ENCODE measurements at regions not wholly inside any gene's neighbourhood (a gene's known extent, or its start where the extent isn't known, plus 50 kb on each side); places are given as distances from the start of the nearest gene placed in this dataset.

DNA sequence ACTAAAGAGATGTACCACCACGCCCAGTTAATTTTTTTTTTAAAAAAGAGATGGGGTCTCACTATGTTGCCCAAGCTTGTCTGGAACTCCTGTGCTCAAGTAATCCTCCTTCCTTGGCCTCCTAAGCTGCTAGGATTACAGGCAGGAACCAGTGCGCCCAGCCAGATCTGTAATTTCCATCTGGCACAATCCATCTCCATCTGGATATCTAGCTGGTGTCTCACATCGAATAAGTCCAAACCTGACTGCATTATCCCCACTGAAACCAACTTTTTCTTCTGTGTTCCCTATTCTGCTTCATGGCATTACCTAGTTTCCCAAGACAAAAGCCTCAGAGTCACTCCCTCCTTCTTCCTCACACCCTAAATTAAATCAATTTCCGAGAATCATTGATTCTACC lies 125.8 kb upstream of the TEX13C start:
- Histone ChIP-seq H2AFZ (ENCODE audit: low read length) (no peak overlapping the region), H3K9me2 (ENCODE audit: low read depth, low read length) (no peaks in the 10 kb centered on the region), H3K9me3 (ENCODE audit: low read length) (no peaks in the 10 kb centered on the region), H3K4me3 (ENCODE audit: low read depth, low read length, poor library complexity, severe bottlenecking) (no peak overlapping the region), H3K9ac (ENCODE audit: low read length) (no peak overlapping the region), H3F3A (ENCODE audit: insufficient read depth, low read length) (no peaks in the 10 kb centered on the region), H3K36me3 (ENCODE audit: insufficient read depth, low read length) (no peaks in the 10 kb centered on the region), H3K27me3 (ENCODE audit: insufficient read depth, low read length) (no peaks in the 10 kb centered on the region), H4K20me1 (ENCODE audit: insufficient read depth, low read length) (no peaks in the 10 kb centered on the region), H3K27ac (ENCODE audit: low read depth, low read length, poor library complexity, severe bottlenecking) (no peak overlapping the region), H3K4me2 (ENCODE audit: low read length) (no peak overlapping the region), H3K79me2 (ENCODE audit: insufficient read depth, low read length) (no peaks in the 10 kb centered on the region), H3K4me1 (ENCODE audit: insufficient read depth, low read length, severe bottlenecking) (no peaks in the 10 kb centered on the region)
- TF ChIP-seq, protein P1, sequence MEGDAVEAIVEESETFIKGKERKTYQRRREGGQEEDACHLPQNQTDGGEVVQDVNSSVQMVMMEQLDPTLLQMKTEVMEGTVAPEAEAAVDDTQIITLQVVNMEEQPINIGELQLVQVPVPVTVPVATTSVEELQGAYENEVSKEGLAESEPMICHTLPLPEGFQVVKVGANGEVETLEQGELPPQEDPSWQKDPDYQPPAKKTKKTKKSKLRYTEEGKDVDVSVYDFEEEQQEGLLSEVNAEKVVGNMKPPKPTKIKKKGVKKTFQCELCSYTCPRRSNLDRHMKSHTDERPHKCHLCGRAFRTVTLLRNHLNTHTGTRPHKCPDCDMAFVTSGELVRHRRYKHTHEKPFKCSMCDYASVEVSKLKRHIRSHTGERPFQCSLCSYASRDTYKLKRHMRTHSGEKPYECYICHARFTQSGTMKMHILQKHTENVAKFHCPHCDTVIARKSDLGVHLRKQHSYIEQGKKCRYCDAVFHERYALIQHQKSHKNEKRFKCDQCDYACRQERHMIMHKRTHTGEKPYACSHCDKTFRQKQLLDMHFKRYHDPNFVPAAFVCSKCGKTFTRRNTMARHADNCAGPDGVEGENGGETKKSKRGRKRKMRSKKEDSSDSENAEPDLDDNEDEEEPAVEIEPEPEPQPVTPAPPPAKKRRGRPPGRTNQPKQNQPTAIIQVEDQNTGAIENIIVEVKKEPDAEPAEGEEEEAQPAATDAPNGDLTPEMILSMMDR (IDR thresholded peaks at IDR 0.05; ENCODE audit: low read length): no peak
- no peak for TF ChIP-seq EZH2 (IDR thresholded peaks at IDR 0.05; ENCODE audit: borderline replicate concordance, low read length)

DNA sequence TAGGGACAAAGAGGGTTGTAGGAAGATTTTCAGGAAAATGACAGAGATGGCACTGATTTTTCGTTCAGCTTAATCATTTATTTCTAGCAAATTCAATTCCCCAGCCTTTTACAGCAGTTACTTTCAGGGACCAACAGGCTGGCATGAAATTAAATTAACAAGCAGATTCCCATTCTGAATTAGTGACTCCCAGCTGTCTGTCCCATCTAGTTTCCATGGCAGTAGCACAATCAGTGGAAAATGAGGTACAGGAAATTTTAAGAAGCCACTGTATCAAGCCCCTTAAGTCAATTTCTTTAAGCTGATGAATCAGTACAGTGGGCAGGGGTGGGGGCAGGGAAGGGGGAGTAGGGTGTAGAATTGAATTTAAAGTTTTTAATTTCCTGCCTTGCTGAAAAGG lies 121.1 kb upstream of the TEX13C start:
- Histone ChIP-seq H3K9ac (ENCODE audit: low read length) (no peak overlapping the region), H3K9me2 (ENCODE audit: low read depth, low read length) (no peaks in the 10 kb centered on the region), H3F3A (ENCODE audit: insufficient read depth, low read length) (no peaks in the 10 kb centered on the region), H3K27me3 (ENCODE audit: insufficient read depth, low read length) (no peaks in the 10 kb centered on the region), H3K79me2 (ENCODE audit: insufficient read depth, low read length) (no peaks in the 10 kb centered on the region), H2AFZ (ENCODE audit: low read length) (no peak overlapping the region), H3K4me3 (ENCODE audit: low read depth, low read length, poor library complexity, severe bottlenecking) (no peak overlapping the region), H3K9me3 (ENCODE audit: low read length) (no peaks in the 10 kb centered on the region), H3K27ac (ENCODE audit: low read depth, low read length, poor library complexity, severe bottlenecking) (no peak overlapping the region), H3K4me1 (ENCODE audit: insufficient read depth, low read length, severe bottlenecking) (no peaks in the 10 kb centered on the region), H3K4me2 (ENCODE audit: low read length) (no peak overlapping the region), H3K36me3 (ENCODE audit: insufficient read depth, low read length) (no peaks in the 10 kb centered on the region), H4K20me1 (ENCODE audit: insufficient read depth, low read length) (no peaks in the 10 kb centered on the region)
- TF ChIP-seq EZH2 (IDR thresholded peaks at IDR 0.05; ENCODE audit: borderline replicate concordance, low read length): no peak
- TF ChIP-seq, protein P1 (IDR thresholded peaks at IDR 0.05; ENCODE audit: low read length): no peak

DNA sequence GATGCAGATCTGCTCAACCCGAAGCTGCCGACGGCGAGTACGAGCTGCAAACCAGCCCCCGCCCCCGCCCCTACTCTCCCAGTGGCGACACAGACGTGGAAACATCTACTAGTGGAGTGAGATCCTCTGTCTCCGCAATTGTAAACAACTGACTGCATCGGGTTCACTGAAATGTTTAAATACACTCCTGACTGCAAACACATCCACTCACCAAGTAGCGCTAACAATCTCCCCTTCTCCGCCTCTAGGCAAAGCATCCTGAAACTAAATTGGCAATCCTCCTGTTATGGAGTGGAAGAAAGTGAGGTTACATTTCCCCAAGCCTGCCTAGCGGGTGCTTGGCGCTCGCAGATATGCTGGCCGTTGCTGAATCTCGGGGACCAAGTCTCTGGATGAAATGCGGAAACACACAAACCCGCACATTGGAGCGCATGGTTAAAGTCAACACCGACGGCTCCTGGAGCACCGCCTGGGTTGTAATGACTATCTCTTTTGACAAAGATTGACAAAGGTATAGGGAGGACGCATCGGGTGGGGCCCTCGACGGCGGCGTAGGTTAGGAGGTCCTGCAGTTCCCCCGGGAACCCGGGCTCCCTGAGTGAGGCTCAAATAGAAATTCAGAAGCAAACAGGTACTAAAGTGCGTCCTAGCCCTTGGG lies 117.0 kb upstream of the TEX13C start:
- Histone ChIP-seq H3K4me2 (ENCODE audit: low read length) (no peak overlapping the region), H3K27me3 (ENCODE audit: insufficient read depth, low read length) (no peaks in the 10 kb centered on the region), H2AFZ (ENCODE audit: low read length) (no peak overlapping the region)

More for the DNA sequence above, 117.0 kb upstream of the TEX13C start:
- Histone ChIP-seq H3K9me3 (ENCODE audit: low read length) (no peaks in the 10 kb centered on the region), H4K20me1 (ENCODE audit: insufficient read depth, low read length) (no peaks in the 10 kb centered on the region), H3K27ac (ENCODE audit: low read depth, low read length, poor library complexity, severe bottlenecking) (no peak overlapping the region), H3K4me3 (ENCODE audit: low read depth, low read length, poor library complexity, severe bottlenecking) (no peak overlapping the region), H3K36me3 (ENCODE audit: insufficient read depth, low read length) (no peaks in the 10 kb centered on the region), H3K4me1 (ENCODE audit: insufficient read depth, low read length, severe bottlenecking) (no peaks in the 10 kb centered on the region), H3F3A (ENCODE audit: insufficient read depth, low read length) (no peaks in the 10 kb centered on the region), H3K9me2 (ENCODE audit: low read depth, low read length) (no peaks in the 10 kb centered on the region), H3K9ac (ENCODE audit: low read length) (no peak overlapping the region), H3K79me2 (ENCODE audit: insufficient read depth, low read length) (no peaks in the 10 kb centered on the region)
- TF ChIP-seq, protein P1 (IDR thresholded peaks at IDR 0.05; ENCODE audit: low read length): no peak
- TF ChIP-seq EZH2 (IDR thresholded peaks at IDR 0.05; ENCODE audit: borderline replicate concordance, low read length): no peak
